Gastroesophageal sphincter (tissue), 2 donors: ENCODE measurements at regions not wholly inside any gene's neighbourhood (a gene's known extent, or its start where the extent isn't known, plus 50 kb on each side); places are given as distances from the start of the nearest gene placed in this dataset.

ENCODE experiments used
- EP300 ChIP-seq: sonication (generic); formaldehyde crosslinking; IDR thresholded peaks from one replicate; pipeline ENCODE4 v1.6.1; 2017; ENCODE audit warnings: antibody characterized with exemption, mild to moderate bottlenecking
- POLR2A ChIP-seq, 2 donors: fragments of 450-650 bp; IDR thresholded peaks; one replicate each; pipeline ENCODE4 v1.6.1; 2017; ENCODE audit warnings: antibody characterized with exemption in 2 of 2, mild to moderate bottlenecking in 2 of 2, moderate library complexity in 1 of 2
- POLR2AphosphoS5 ChIP-seq: sonication (generic); formaldehyde crosslinking; IDR thresholded peaks from one replicate; pipeline ENCODE4 v1.6.1; 2017; ENCODE audit warnings: antibody characterized with exemption

GRCh38 chr3:187927565-187927964 lies 182.3 kb upstream of the BCL6 start:
- TF ChIP-seq EP300 (no peak), POLR2AphosphoS5 (no peak), POLR2A (IDR thresholded peaks at IDR 0.05) (no peak)
